ENCODE measurements at regions not wholly inside any gene's neighbourhood (a gene's known extent, or its start where the extent isn't known, plus 50 kb on each side); places are given as distances from the start of the nearest gene placed in this dataset.
"Not testable (repeated sequence)": the region's sequence is repeated elsewhere in the genome, so short reads cannot be mapped to it uniquely, and the experiment has no call there.

- DNase-seq (ENCODE audit: low read depth) = no peak
- TF ChIP-seq, protein P1, sequence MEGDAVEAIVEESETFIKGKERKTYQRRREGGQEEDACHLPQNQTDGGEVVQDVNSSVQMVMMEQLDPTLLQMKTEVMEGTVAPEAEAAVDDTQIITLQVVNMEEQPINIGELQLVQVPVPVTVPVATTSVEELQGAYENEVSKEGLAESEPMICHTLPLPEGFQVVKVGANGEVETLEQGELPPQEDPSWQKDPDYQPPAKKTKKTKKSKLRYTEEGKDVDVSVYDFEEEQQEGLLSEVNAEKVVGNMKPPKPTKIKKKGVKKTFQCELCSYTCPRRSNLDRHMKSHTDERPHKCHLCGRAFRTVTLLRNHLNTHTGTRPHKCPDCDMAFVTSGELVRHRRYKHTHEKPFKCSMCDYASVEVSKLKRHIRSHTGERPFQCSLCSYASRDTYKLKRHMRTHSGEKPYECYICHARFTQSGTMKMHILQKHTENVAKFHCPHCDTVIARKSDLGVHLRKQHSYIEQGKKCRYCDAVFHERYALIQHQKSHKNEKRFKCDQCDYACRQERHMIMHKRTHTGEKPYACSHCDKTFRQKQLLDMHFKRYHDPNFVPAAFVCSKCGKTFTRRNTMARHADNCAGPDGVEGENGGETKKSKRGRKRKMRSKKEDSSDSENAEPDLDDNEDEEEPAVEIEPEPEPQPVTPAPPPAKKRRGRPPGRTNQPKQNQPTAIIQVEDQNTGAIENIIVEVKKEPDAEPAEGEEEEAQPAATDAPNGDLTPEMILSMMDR (IDR thresholded peaks at IDR 0.05; ENCODE audit: low read depth, low read length, missing control alignments) = no peak
- H3K4me3 ChIP-seq (ENCODE audit: low read depth, low read length) = no peak overlapping the region
Measured at GRCh38 chr14:88960496-88960895, 136.0 kb downstream of the TTC8 start.

- H3K4me3 ChIP-seq (ENCODE audit: low read depth, low read length) = no peak overlapping the region
- no peak for DNase-seq (ENCODE audit: low read depth)
- TF ChIP-seq, protein P1 (IDR thresholded peaks at IDR 0.05; ENCODE audit: low read depth, low read length, missing control alignments) = no peak
Measured at GRCh38 chr14:88961214-88961613, 136.8 kb downstream of the TTC8 start.

- TF ChIP-seq, protein P1 (IDR thresholded peaks at IDR 0.05; ENCODE audit: low read depth, low read length, missing control alignments) = no peak
- no peak for DNase-seq (ENCODE audit: low read depth)
- no peak overlapping the region for H3K4me3 ChIP-seq (ENCODE audit: low read depth, low read length)
Measured at GRCh38 chr14:88962356-88962755, 137.9 kb downstream of the TTC8 start.

DNA sequence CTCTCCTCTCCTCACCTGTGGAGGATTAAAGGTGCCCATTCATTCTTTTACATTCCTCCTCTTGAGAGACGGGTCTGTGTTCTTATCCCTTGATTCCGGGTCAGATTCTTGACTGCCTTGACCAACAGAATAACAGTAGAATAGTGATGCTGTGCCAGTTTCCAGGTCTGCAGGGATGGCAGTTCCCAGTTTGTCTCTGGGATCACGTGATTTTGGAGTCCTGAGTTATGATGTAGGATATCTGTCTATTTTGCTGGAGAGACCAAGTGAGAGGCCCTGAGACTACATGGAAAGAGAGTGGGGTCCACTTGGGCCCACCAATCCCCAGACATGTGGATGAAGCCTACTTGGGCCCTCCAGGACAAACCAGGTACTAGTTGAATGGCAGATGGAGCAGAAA lies 142.8 kb downstream of the TTC8 start:
- no peak for DNase-seq (ENCODE audit: low read depth)
- no peak overlapping the region for H3K4me3 ChIP-seq (ENCODE audit: low read depth, low read length)
- TF ChIP-seq, protein P1 (IDR thresholded peaks at IDR 0.05; ENCODE audit: low read depth, low read length, missing control alignments) = no peak

DNA sequence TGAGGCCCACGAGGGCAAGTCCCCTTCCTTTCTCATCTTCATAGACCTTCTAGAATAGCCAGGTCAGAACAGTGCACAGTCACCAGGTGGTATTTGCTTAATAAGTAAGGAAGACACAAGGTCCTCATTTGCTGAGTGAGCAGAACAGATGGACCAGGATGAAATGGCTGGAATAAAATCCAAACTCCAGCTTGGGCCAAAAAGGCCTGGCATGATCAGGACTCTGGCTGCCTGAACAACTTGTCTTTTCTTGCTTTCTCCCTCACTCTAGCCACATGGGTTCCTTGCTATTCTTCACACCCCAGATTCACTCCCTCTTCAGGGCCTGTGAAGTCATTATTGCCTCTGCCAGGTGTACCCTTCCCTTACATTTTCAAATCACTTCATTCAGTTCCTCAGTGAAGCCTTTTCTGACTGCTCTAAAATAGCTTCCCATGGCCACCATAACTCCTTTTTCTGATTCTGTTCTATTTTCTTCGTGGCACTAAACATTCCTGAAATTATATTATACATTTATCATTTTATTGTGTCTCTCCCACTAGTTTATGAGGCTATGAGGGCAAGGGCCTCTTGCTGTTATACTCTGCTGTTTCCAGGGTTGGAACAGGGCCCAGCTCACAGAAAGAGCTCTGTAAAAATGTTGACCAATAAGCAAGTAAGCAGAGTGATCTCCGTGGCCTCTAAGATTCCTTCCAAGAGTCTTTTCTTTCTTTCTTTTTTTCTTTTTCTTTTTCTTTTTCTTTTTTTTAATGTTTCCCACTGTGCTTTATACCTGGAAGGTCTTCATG lies 150.8 kb downstream of the TTC8 start:
- TF ChIP-seq, protein P1 (IDR thresholded peaks at IDR 0.05; ENCODE audit: low read depth, low read length, missing control alignments) = no peak
- DNase-seq (ENCODE audit: low read depth) = no peak
- no peak overlapping the region for H3K4me3 ChIP-seq (ENCODE audit: low read depth, low read length)

DNA sequence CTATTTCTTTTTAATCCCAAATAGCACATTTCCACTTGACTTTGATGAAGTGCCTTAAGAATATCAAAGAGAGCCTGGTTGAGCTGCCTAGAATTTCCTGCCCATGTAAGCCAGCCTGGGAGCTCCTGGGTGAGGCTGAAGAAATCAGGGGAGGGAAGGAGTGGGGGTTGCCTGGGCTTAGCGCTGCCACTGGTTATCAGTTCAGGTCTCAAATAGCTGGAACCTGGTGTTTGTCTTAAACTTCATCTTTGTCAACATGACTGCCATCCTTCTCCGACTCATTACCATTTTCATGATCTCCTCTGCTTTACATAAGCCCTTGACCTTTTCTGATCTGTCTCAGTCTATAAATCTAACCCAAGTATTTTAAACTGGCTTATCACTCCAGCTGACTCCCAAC lies 151.5 kb downstream of the TTC8 start:
- TF ChIP-seq, protein P1 (IDR thresholded peaks at IDR 0.05; ENCODE audit: low read depth, low read length, missing control alignments) = no peak

GRCh38 chr14:88980907-88981306 lies 156.5 kb downstream of the TTC8 start:
- H3K4me3 ChIP-seq (ENCODE audit: low read depth, low read length); DNase-seq (ENCODE audit: low read depth): not testable (repeated sequence)

More for the DNA sequence above, 151.5 kb downstream of the TTC8 start:
- no peak overlapping the region for H3K4me3 ChIP-seq (ENCODE audit: low read depth, low read length)
- no peak for DNase-seq (ENCODE audit: low read depth)
